Tibial nerve (tissue), 4 donors: ENCODE measurements at regions not wholly inside any gene's neighbourhood (a gene's known extent, or its start where the extent isn't known, plus 50 kb on each side); places are given as distances from the start of the nearest gene placed in this dataset.

ENCODE experiments used
- EP300 ChIP-seq, 2 donors: sonication (generic); formaldehyde crosslinking; IDR thresholded peaks; one replicate each; pipeline ENCODE4 v1.6.1; 2017; ENCODE audit warnings: antibody characterized with exemption in 2 of 2, mild to moderate bottlenecking in 1 of 2
- TF ChIP-seq, protein P1 (sequence below), 5 experiments: fragments of 200-600 bp in 3 of 5; fragments of 450-650 bp in 2 of 5; sonication (generic) in 3 of 5; IDR thresholded peaks; one replicate each; pipeline ENCODE4 v1.5.1; 2016 to 2019; ENCODE audit warnings: antibody characterized with exemption in 5 of 5, mild to moderate bottlenecking in 3 of 5, moderate library complexity in 2 of 5

DNA sequence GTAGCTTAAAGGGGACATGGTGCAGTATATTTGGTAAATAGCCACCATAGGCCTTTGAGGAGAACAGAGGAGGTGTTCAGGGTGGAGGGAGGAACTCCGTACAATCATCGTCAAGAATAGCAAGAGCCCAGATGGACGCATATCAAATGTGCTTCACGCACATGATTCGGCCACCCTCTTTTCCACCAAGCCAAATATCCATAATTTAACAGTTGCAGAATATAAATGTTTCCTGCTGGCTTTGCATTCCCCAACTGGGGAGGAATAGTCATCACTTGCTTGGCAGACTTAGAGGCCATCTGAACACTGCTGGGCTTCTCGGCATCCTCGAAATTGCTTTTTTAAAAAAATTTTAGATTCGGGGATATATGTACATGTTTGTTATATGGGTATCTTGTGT, 111.9 kb upstream of the ERCC4 start:
- TF ChIP-seq, protein P1, sequence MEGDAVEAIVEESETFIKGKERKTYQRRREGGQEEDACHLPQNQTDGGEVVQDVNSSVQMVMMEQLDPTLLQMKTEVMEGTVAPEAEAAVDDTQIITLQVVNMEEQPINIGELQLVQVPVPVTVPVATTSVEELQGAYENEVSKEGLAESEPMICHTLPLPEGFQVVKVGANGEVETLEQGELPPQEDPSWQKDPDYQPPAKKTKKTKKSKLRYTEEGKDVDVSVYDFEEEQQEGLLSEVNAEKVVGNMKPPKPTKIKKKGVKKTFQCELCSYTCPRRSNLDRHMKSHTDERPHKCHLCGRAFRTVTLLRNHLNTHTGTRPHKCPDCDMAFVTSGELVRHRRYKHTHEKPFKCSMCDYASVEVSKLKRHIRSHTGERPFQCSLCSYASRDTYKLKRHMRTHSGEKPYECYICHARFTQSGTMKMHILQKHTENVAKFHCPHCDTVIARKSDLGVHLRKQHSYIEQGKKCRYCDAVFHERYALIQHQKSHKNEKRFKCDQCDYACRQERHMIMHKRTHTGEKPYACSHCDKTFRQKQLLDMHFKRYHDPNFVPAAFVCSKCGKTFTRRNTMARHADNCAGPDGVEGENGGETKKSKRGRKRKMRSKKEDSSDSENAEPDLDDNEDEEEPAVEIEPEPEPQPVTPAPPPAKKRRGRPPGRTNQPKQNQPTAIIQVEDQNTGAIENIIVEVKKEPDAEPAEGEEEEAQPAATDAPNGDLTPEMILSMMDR (IDR thresholded peaks at IDR 0.05): no peak
- TF ChIP-seq EP300 (IDR thresholded peaks at IDR 0.05): no peak
